Ascending aorta (tissue), 2 donors: ENCODE measurements at regions not wholly inside any gene's neighbourhood (a gene's known extent, or its start where the extent isn't known, plus 50 kb on each side); places are given as distances from the start of the nearest gene placed in this dataset.
"Not testable (repeated sequence)": the region's sequence is repeated elsewhere in the genome, so short reads cannot be mapped to it uniquely, and the experiment has no call there.

Experiments used
- DNase-seq, 2 donors: peaks; one replicate each; pipeline ENCODE4 v3.0.0-alpha.2; 2019; ENCODE audit warnings: low spot score in 2 of 2
- H3K27ac ChIP-seq, 2 donors: fragments of 200-600 bp; sonication (generic); one replicate each; pipeline ENCODE4 v1.5.1; 2016 to 2017; ENCODE audit warnings: mild to moderate bottlenecking in 1 of 2
- H3K27me3 ChIP-seq: fragments of 200-600 bp; sonication (generic); one replicate; pipeline ENCODE4 v1.5.1; 2017
- H3K36me3 ChIP-seq, 2 donors: fragments of 200-600 bp; sonication (generic); one replicate each; pipeline ENCODE4 v1.5.1; 2016
- H3K4me1 ChIP-seq, 2 donors: fragments of 200-600 bp; sonication (generic); one replicate each; pipeline ENCODE4 v1.5.1; 2016 to 2017; ENCODE audit warnings: mild to moderate bottlenecking in 1 of 2
- H3K4me3 ChIP-seq, 2 donors: fragments of 200-600 bp; sonication (generic); one replicate each; pipeline ENCODE4 v1.5.1; 2016 to 2017; ENCODE audit warnings: mild to moderate bottlenecking in 1 of 2
- H3K9me3 ChIP-seq, 2 donors: fragments of 200-600 bp; sonication (generic); one replicate each; pipeline ENCODE4 v1.5.1; 2016
- intact Hi-C: fragments of 100-400 bp; cut with DNase I; formaldehyde crosslinking; loops from one replicate; pipeline ENCODE4 v1.15.1; 2023
- TF ChIP-seq, protein P1 (sequence below), 3 experiments: fragments of 200-600 bp in 2 of 3; fragments of 450-650 bp in 1 of 3; sonication (generic) in 2 of 3; IDR thresholded peaks; one replicate each; pipeline ENCODE4 v1.5.1; 2016 to 2019; ENCODE audit warnings: antibody characterized with exemption in 3 of 3, mild to moderate bottlenecking in 1 of 3, moderate library complexity in 1 of 3

DNA sequence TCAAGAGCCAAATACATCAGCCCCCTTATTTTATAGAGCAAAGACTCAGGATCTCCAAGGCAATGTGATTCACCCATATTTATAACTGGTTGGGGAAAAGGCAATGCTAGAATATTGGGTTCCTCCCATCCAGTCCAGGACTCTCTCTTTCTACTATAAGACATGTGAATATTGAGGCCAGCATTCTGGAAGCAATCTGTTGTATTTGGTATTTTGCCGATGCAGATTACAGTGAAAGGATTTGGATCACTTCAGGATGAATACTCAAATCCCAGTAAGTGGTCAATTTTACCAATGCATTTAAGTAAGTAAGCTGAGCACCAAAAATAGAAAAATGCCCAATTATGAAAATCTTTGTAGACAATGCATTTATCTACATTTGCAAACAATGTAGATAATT lies 1834.7 kb upstream of the PIK3C3 start:
- Histone ChIP-seq H3K9me3 (no peaks in the 10 kb centered on the region), H3K4me1 (no peaks in the 10 kb centered on the region), H3K27ac (no peak overlapping the region), H3K4me3 (no peak overlapping the region), H3K27me3 (no peaks in the 10 kb centered on the region), H3K36me3 (no peaks in the 10 kb centered on the region)
- DNase-seq, result no peak
- intact Hi-C loops, result no loop called here
- TF ChIP-seq, protein P1, sequence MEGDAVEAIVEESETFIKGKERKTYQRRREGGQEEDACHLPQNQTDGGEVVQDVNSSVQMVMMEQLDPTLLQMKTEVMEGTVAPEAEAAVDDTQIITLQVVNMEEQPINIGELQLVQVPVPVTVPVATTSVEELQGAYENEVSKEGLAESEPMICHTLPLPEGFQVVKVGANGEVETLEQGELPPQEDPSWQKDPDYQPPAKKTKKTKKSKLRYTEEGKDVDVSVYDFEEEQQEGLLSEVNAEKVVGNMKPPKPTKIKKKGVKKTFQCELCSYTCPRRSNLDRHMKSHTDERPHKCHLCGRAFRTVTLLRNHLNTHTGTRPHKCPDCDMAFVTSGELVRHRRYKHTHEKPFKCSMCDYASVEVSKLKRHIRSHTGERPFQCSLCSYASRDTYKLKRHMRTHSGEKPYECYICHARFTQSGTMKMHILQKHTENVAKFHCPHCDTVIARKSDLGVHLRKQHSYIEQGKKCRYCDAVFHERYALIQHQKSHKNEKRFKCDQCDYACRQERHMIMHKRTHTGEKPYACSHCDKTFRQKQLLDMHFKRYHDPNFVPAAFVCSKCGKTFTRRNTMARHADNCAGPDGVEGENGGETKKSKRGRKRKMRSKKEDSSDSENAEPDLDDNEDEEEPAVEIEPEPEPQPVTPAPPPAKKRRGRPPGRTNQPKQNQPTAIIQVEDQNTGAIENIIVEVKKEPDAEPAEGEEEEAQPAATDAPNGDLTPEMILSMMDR (IDR thresholded peaks at IDR 0.05), result no peak

- DNase-seq, H3K9me3 ChIP-seq, H3K4me1 ChIP-seq, intact Hi-C loops, H3K27ac ChIP-seq, H3K36me3 ChIP-seq, H3K4me3 ChIP-seq, H3K27me3 ChIP-seq: not testable (repeated sequence)
Measured at GRCh38 chr18:40119581-40119980, 1835.5 kb upstream of the PIK3C3 start.

DNA sequence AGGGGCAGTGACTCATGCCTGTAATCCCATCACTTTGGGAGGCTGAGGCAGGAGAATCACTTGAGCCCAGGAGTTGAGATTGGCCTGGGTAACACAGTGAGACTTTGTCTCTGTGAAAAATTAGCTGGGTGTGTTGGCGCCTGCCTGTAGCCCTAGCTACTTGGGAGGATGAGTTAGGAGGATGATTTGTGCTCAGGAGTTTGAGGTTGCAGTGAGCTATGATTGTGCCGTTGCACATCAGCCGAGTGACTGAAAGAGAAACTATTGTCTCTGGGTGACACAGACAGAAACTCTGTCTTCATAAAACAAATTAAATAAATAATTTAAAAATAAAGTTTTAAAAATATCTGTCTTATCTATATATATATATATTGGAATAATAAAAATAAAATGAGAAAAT lies 1844.6 kb upstream of the PIK3C3 start:
- Histone ChIP-seq H3K27me3 (no peaks in the 10 kb centered on the region), H3K9me3 (no peaks in the 10 kb centered on the region), H3K36me3 (no peaks in the 10 kb centered on the region), H3K27ac (no peak overlapping the region), H3K4me1 (no peaks in the 10 kb centered on the region), H3K4me3 (no peak overlapping the region)
- intact Hi-C loops, result no loop called here
- no peak for DNase-seq
- TF ChIP-seq, protein P1 (IDR thresholded peaks at IDR 0.05), result no peak

- H3K4me3 ChIP-seq, result no peak overlapping the region
- DNase-seq, result no peak
- no peaks in the 10 kb centered on the region for H3K9me3 ChIP-seq
- intact Hi-C loops, result no loop called here
- no peaks in the 10 kb centered on the region for H3K36me3 ChIP-seq
- no peaks in the 10 kb centered on the region for H3K27me3 ChIP-seq
- H3K27ac ChIP-seq, result no peak overlapping the region
- H3K4me1 ChIP-seq, result no peaks in the 10 kb centered on the region
- TF ChIP-seq, protein P1 (IDR thresholded peaks at IDR 0.05), result no peak
Measured at GRCh38 chr18:40109252-40110049, 1845.6 kb upstream of the PIK3C3 start.

GRCh38 chr18:40108596-40108995 lies 1846.4 kb upstream of the PIK3C3 start:
- no peaks in the 10 kb centered on the region for H3K4me1 ChIP-seq
- no peaks in the 10 kb centered on the region for H3K27me3 ChIP-seq
- no peaks in the 10 kb centered on the region for H3K9me3 ChIP-seq
- TF ChIP-seq, protein P1 (IDR thresholded peaks at IDR 0.05), result no peak
- no peaks in the 10 kb centered on the region for H3K36me3 ChIP-seq
- intact Hi-C loops, result no loop called here
- DNase-seq, result no peak
- no peak overlapping the region for H3K27ac ChIP-seq
- H3K4me3 ChIP-seq, result no peak overlapping the region

GRCh38 chr18:40102903-40103302 lies 1852.1 kb upstream of the PIK3C3 start:
- Histone ChIP-seq H3K9me3 (no peaks in the 10 kb centered on the region), H3K27ac (no peak overlapping the region), H3K36me3 (no peaks in the 10 kb centered on the region), H3K27me3 (no peaks in the 10 kb centered on the region), H3K4me3 (no peak overlapping the region), H3K4me1 (no peaks in the 10 kb centered on the region)
- TF ChIP-seq, protein P1 (IDR thresholded peaks at IDR 0.05), result no peak
- intact Hi-C loops, result no loop called here
- DNase-seq, result no peak
